Loucy (cell line): ENCODE measurements at regions not wholly inside any gene's neighbourhood (a gene's known extent, or its start where the extent isn't known, plus 50 kb on each side); places are given as distances from the start of the nearest gene placed in this dataset.

Source experiments
- H2AFZ ChIP-seq: fragments of 200-600 bp; sonication (generic); 2 replicates; pipeline ENCODE4 v1.6.0; 2016; ENCODE audit warnings: antibody characterized with exemption, mild to moderate bottlenecking, low read length, moderate library complexity
- H3F3A ChIP-seq: fragments of 200-600 bp; 2 replicates; pipeline ENCODE4 v1.6.0; 2016; ENCODE audit warnings: antibody characterized with exemption, low read depth, mild to moderate bottlenecking
- H3K27me3 ChIP-seq: fragments of 200-600 bp; sonication (generic); 2 replicates; pipeline ENCODE4 v1.6.1; 2014; ENCODE audit warnings: low read length, mild to moderate bottlenecking; ENCODE audit not compliant: insufficient read depth, poor library complexity, severe bottlenecking
- H3K36me3 ChIP-seq: fragments of 200-600 bp; sonication (generic); 2 replicates; pipeline ENCODE4 v1.6.1; 2016; ENCODE audit warnings: low read length; ENCODE audit not compliant: insufficient read depth
- H3K4me1 ChIP-seq: fragments of 200-600 bp; sonication (generic); 2 replicates; pipeline ENCODE4 v1.5.1; 2014; ENCODE audit warnings: low read length, mild to moderate bottlenecking; ENCODE audit not compliant: insufficient read depth, poor library complexity, severe bottlenecking
- H3K4me2 ChIP-seq: fragments of 200-600 bp; sonication (generic); 2 replicates; pipeline ENCODE4 v1.6.0; 2014; ENCODE audit warnings: antibody characterized with exemption, low read length, low read depth, mild to moderate bottlenecking; ENCODE audit not compliant: poor library complexity, severe bottlenecking
- H3K4me3 ChIP-seq: fragments of 200-600 bp; sonication (generic); 2 replicates; pipeline ENCODE4 v1.5.1; 2014; ENCODE audit warnings: low read length, mild to moderate bottlenecking, mixed read lengths; ENCODE audit not compliant: poor library complexity, severe bottlenecking
- H3K79me2 ChIP-seq: fragments of 200-600 bp; sonication (generic); 2 replicates; pipeline ENCODE4 v1.6.1; 2014; ENCODE audit warnings: low read length; ENCODE audit not compliant: insufficient read depth
- H3K9ac ChIP-seq: fragments of 200-600 bp; sonication (generic); 2 replicates; pipeline ENCODE4 v1.6.0; 2014; ENCODE audit warnings: mild to moderate bottlenecking, low read depth, low read length, moderate library complexity; ENCODE audit not compliant: poor library complexity, severe bottlenecking
- H3K9me2 ChIP-seq: fragments of 200-600 bp; sonication (generic); replicated peaks from 2 replicates; pipeline ENCODE4 v1.6.1; 2016; ENCODE audit warnings: low read depth, low read length, mixed read lengths
- H3K9me3 ChIP-seq: fragments of 200-600 bp; sonication (generic); 2 replicates; pipeline ENCODE4 v1.6.1; 2014; ENCODE audit warnings: mild to moderate bottlenecking, antibody characterized with exemption, low read length, low read depth; ENCODE audit not compliant: insufficient read depth
- H4K20me1 ChIP-seq: fragments of 200-600 bp; sonication (generic); 2 replicates; pipeline ENCODE4 v1.6.0; 2014; ENCODE audit warnings: antibody characterized with exemption, low read length, mild to moderate bottlenecking; ENCODE audit not compliant: insufficient read depth, poor library complexity, severe bottlenecking
- CTCF ChIP-seq: fragments of 200-600 bp; sonication (generic); conservative IDR thresholded peaks from 2 replicates; pipeline ENCODE4 v1.5.1; 2014; ENCODE audit warnings: mild to moderate bottlenecking, antibody characterized with exemption, low read length
- EZH2phosphoT487 ChIP-seq: fragments of 200-600 bp; IDR thresholded peaks from 2 replicates; pipeline ENCODE4 v1.6.1; 2018; ENCODE audit warnings: antibody characterized with exemption, mild to moderate bottlenecking, moderate library complexity, borderline replicate concordance

- Histone ChIP-seq H4K20me1 (no peaks in the 10 kb centered on the region), H3K9ac (no peak overlapping the region), H3K9me3 (no peaks in the 10 kb centered on the region), H3K36me3 (no peaks in the 10 kb centered on the region), H3K79me2 (no peaks in the 10 kb centered on the region), H2AFZ (no peak overlapping the region), H3K4me2 (no peak overlapping the region), H3K4me3 (no peak overlapping the region), H3K4me1 (peaks cover 6% of the 10 kb centered on the region), H3K27me3 (no peaks in the 10 kb centered on the region), H3K9me2 (no peaks in the 10 kb centered on the region), H3F3A (no peaks in the 10 kb centered on the region)
- TF ChIP-seq CTCF: no peak
Measured at GRCh38 chr5:68644971-68645370, 429.4 kb downstream of the PIK3R1 start.

GRCh38 chr5:68646144-68646543 lies 430.6 kb downstream of the PIK3R1 start:
- Histone ChIP-seq H3F3A (no peaks in the 10 kb centered on the region), H4K20me1 (no peaks in the 10 kb centered on the region), H3K27me3 (no peaks in the 10 kb centered on the region), H3K4me1 (peaks cover 12% of the 10 kb centered on the region), H3K9me3 (no peaks in the 10 kb centered on the region), H3K9me2 (no peaks in the 10 kb centered on the region), H3K4me3 (no peak overlapping the region), H3K36me3 (no peaks in the 10 kb centered on the region), H3K9ac (no peak overlapping the region), H3K79me2 (no peaks in the 10 kb centered on the region), H2AFZ (no peak overlapping the region), H3K4me2 (no peak overlapping the region)
- TF ChIP-seq EZH2phosphoT487 (no peak), CTCF (no peak)

GRCh38 chr5:68647743-68648142 lies 432.2 kb downstream of the PIK3R1 start:
- H3K79me2 ChIP-seq: no peaks in the 10 kb centered on the region
- H3K9me2 ChIP-seq: no peaks in the 10 kb centered on the region
- H3K4me3 ChIP-seq: no peak overlapping the region
- H3K9ac ChIP-seq: no peak overlapping the region
- no peaks in the 10 kb centered on the region for H3K36me3 ChIP-seq
- no peaks in the 10 kb centered on the region for H3K27me3 ChIP-seq
- TF ChIP-seq EZH2phosphoT487: no peak
- TF ChIP-seq CTCF: no peak
- peaks cover 12% of the 10 kb centered on the region for H3K4me1 ChIP-seq
- H2AFZ ChIP-seq: no peak overlapping the region; the same call in 1 of the 2 replicates
- H3F3A ChIP-seq: no peaks in the 10 kb centered on the region
- no peaks in the 10 kb centered on the region for H4K20me1 ChIP-seq
- no peaks in the 10 kb centered on the region for H3K9me3 ChIP-seq
- H3K4me2 ChIP-seq: no peak overlapping the region
